PFSK-1 (cell line): ENCODE measurements at regions not wholly inside any gene's neighbourhood (a gene's known extent, or its start where the extent isn't known, plus 50 kb on each side); places are given as distances from the start of the nearest gene placed in this dataset.

ENCODE experiments used
- FOXP2 ChIP-seq: optimal IDR thresholded peaks from 2 replicates; pipeline ENCODE3; 2011; ENCODE audit warnings: borderline replicate concordance, control low read depth, inconsistent platforms; ENCODE audit not compliant: insufficient read depth; ENCODE audit errors: extremely low read length, extremely low read depth
- POLR2AphosphoS5 ChIP-seq: IDR thresholded peaks from 2 replicates; pipeline ENCODE4 v1.6.1; 2012; ENCODE audit warnings: low read depth, mild to moderate bottlenecking, control low read depth, low read length, moderate library complexity
- REST ChIP-seq, 2 experiments: IDR thresholded peaks; 2 replicates each; pipeline versions ENCODE4 v1.6.1 to v1.8.0; 2011 to 2012; ENCODE audit warnings: low read depth in 2 of 2, low read length in 2 of 2, control low read depth in 1 of 2, inconsistent platforms in 1 of 2, mild to moderate bottlenecking in 1 of 2, moderate library complexity in 1 of 2; ENCODE audit not compliant: insufficient read depth in 1 of 2
- SIN3A ChIP-seq: IDR thresholded peaks from 2 replicates; pipeline ENCODE4 v1.6.1; 2012; ENCODE audit warnings: mild to moderate bottlenecking, low read length, moderate library complexity, borderline replicate concordance; ENCODE audit not compliant: insufficient read depth
- TAF1 ChIP-seq: IDR thresholded peaks from 2 replicates; pipeline ENCODE4 v1.6.1; 2012; ENCODE audit warnings: low read length, control low read depth, borderline replicate concordance; ENCODE audit not compliant: insufficient read depth

DNA sequence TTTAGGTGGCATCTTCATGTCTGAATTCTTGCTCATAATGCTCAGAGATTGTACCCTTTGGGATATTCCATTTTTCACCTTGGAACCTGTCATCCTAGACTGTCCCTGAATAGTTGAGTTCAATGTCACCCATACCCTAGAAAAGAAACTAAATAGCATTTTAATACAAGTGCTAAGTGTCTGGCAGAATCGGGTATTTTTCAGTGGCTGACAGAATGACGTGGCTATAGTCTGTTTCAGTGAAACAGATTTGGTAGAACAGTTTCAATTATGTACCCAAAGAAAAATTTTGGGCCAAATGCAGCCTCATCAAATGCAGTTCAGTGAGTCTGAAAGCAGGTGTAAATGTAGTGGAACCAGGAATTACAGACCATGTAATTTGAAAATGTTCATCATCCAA is 1041.2 kb downstream of the DTWD2 start:
- TF ChIP-seq FOXP2 (no peak), TAF1 (no peak), SIN3A (no peak), REST (IDR thresholded peaks at IDR 0.05; ENCODE audit: insufficient read depth in 1 of 2, low read depth in 2 of 2, low read length in 2 of 2) (no peak), POLR2AphosphoS5 (no peak)

GRCh38 chr5:117945258-117945657 is 1043.1 kb downstream of the DTWD2 start:
- TF ChIP-seq TAF1 = no peak

GRCh38 chr5:117943541-117943940 is 1044.8 kb downstream of the DTWD2 start:
- TF ChIP-seq FOXP2 (no peak), POLR2AphosphoS5 (no peak), SIN3A (no peak), REST (IDR thresholded peaks at IDR 0.05; ENCODE audit: insufficient read depth in 1 of 2, low read depth in 2 of 2, low read length in 2 of 2) (no peak), TAF1 (no peak)

- TF ChIP-seq TAF1 (no peak), FOXP2 (no peak), POLR2AphosphoS5 (no peak), SIN3A (no peak), REST (IDR thresholded peaks at IDR 0.05; ENCODE audit: insufficient read depth in 1 of 2, low read depth in 2 of 2, low read length in 2 of 2) (no peak)
Measured at GRCh38 chr5:117942861-117943519, 1045.4 kb downstream of the DTWD2 start.

DNA sequence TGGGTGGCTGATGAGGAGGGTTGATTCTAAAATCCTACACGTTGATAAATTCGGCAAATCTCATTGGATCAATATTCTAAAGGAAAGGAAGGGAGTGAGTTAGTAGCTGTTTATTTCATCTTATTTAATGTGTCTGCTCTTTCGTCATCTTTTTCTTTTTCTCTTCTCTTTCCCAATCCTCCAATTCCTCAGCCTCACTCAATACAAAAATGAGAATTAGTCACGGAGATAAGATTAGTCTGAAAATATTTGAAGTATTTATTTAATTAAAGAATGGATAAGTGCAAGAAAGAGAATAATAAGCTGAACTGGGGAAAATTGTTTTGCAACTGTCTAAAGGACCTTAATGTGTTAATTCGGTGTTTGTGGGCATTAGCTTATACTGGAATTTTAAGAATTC is 1095.1 kb downstream of the DTWD2 start:
- no peak for TF ChIP-seq TAF1
- TF ChIP-seq REST (IDR thresholded peaks at IDR 0.05; ENCODE audit: insufficient read depth in 1 of 2, low read depth in 2 of 2, low read length in 2 of 2) = no peak
- no peak for TF ChIP-seq FOXP2
- TF ChIP-seq POLR2AphosphoS5 = no peak
- TF ChIP-seq SIN3A = no peak

GRCh38 chr5:117892360-117892759 is 1096.0 kb downstream of the DTWD2 start:
- TF ChIP-seq TAF1 = no peak
- no peak for TF ChIP-seq SIN3A
- TF ChIP-seq FOXP2 = no peak
- no peak for TF ChIP-seq REST (IDR thresholded peaks at IDR 0.05; ENCODE audit: insufficient read depth in 1 of 2, low read depth in 2 of 2, low read length in 2 of 2)
- TF ChIP-seq POLR2AphosphoS5 = no peak
